T-helper 1 cell treated with Interleukin-12 subunit alpha and Interleukin-12 subunit beta and Interleukin-4 antibody, amounts not matched to agents 30 μg/mL and 1 μg/mL, for 36 hours (primary cell): ENCODE measurements at regions not wholly inside any gene's neighbourhood (a gene's known extent, or its start where the extent isn't known, plus 50 kb on each side); places are given as distances from the start of the nearest gene placed in this dataset.

Experiments used
- H3K27ac Mint-ChIP-seq: one replicate; pipeline ENCODE4 v1.8.0; 2021; ENCODE audit warnings: mild to moderate bottlenecking, mixed read lengths
- H3K27me3 Mint-ChIP-seq: one replicate; pipeline ENCODE4 v1.8.0; 2021; ENCODE audit warnings: low read depth, mixed read lengths
- H3K36me3 Mint-ChIP-seq: one replicate; pipeline ENCODE4 v1.8.0; 2021; ENCODE audit warnings: low read depth, mixed read lengths
- H3K4me1 Mint-ChIP-seq: one replicate; pipeline ENCODE4 v1.8.0; 2021; ENCODE audit warnings: low read depth, mixed read lengths
- H3K4me3 Mint-ChIP-seq: one replicate; pipeline ENCODE4 v1.8.0; 2021; ENCODE audit warnings: mild to moderate bottlenecking, moderate library complexity, mixed read lengths
- H3K9me3 Mint-ChIP-seq: one replicate; pipeline ENCODE4 v1.8.0; 2021; ENCODE audit warnings: mixed read lengths

- no peaks in the 10 kb centered on the region for H3K27me3 Mint-ChIP-seq
- H3K27ac Mint-ChIP-seq: no peak overlapping the region
- no peaks in the 10 kb centered on the region for H3K4me1 Mint-ChIP-seq
- no peak overlapping the region for H3K4me3 Mint-ChIP-seq
- no peaks in the 10 kb centered on the region for H3K9me3 Mint-ChIP-seq
- H3K36me3 Mint-ChIP-seq: no peaks in the 10 kb centered on the region
These were observed 349.8 kb upstream of the B3GAT1 start for GRCh38 chr11:134761926-134762247.

- Mint-ChIP-seq H3K27ac (no peak overlapping the region), H3K9me3 (no peaks in the 10 kb centered on the region), H3K4me3 (no peak overlapping the region), H3K4me1 (no peaks in the 10 kb centered on the region), H3K36me3 (no peaks in the 10 kb centered on the region), H3K27me3 (no peaks in the 10 kb centered on the region)
These were observed 349.3 kb upstream of the B3GAT1 start for GRCh38 chr11:134761386-134761785.

GRCh38 chr11:134760957-134761356, 348.9 kb upstream of the B3GAT1 start:
- no peak overlapping the region for H3K27ac Mint-ChIP-seq
- no peaks in the 10 kb centered on the region for H3K27me3 Mint-ChIP-seq

GRCh38 chr11:134760299-134760698, 348.3 kb upstream of the B3GAT1 start:
- Mint-ChIP-seq H3K9me3 (no peaks in the 10 kb centered on the region), H3K4me3 (no peak overlapping the region), H3K36me3 (no peaks in the 10 kb centered on the region)

More at GRCh38 chr11:134760957-134761356, 348.9 kb upstream of the B3GAT1 start:
- H3K9me3 Mint-ChIP-seq: no peaks in the 10 kb centered on the region
- H3K4me1 Mint-ChIP-seq: no peaks in the 10 kb centered on the region
- H3K4me3 Mint-ChIP-seq: no peak overlapping the region
- H3K36me3 Mint-ChIP-seq: no peaks in the 10 kb centered on the region

GRCh38 chr11:134759855-134760254, 347.8 kb upstream of the B3GAT1 start:
- Mint-ChIP-seq H3K27ac (no peak overlapping the region), H3K4me1 (no peaks in the 10 kb centered on the region), H3K4me3 (no peak overlapping the region), H3K9me3 (no peaks in the 10 kb centered on the region), H3K27me3 (no peaks in the 10 kb centered on the region), H3K36me3 (no peaks in the 10 kb centered on the region)

More at GRCh38 chr11:134760299-134760698, 348.3 kb upstream of the B3GAT1 start:
- no peaks in the 10 kb centered on the region for H3K27me3 Mint-ChIP-seq
- no peaks in the 10 kb centered on the region for H3K4me1 Mint-ChIP-seq
- H3K27ac Mint-ChIP-seq: no peak overlapping the region

- Mint-ChIP-seq H3K4me3 (no peak overlapping the region), H3K4me1 (no peaks in the 10 kb centered on the region), H3K9me3 (no peaks in the 10 kb centered on the region), H3K27ac (no peak overlapping the region), H3K36me3 (no peaks in the 10 kb centered on the region), H3K27me3 (no peaks in the 10 kb centered on the region)
These were observed 347.2 kb upstream of the B3GAT1 start for GRCh38 chr11:134759274-134759673.

- Mint-ChIP-seq H3K36me3 (no peaks in the 10 kb centered on the region), H3K4me3 (no peak overlapping the region), H3K4me1 (no peaks in the 10 kb centered on the region)
These were observed 346.4 kb upstream of the B3GAT1 start for GRCh38 chr11:134758342-134758931.

GRCh38 chr11:134757633-134758032, 345.6 kb upstream of the B3GAT1 start:
- no peaks in the 10 kb centered on the region for H3K4me1 Mint-ChIP-seq
- H3K27ac Mint-ChIP-seq: no peak overlapping the region
- no peaks in the 10 kb centered on the region for H3K36me3 Mint-ChIP-seq
- no peaks in the 10 kb centered on the region for H3K27me3 Mint-ChIP-seq
- H3K9me3 Mint-ChIP-seq: no peaks in the 10 kb centered on the region
- no peak overlapping the region for H3K4me3 Mint-ChIP-seq

More at GRCh38 chr11:134758342-134758931, 346.4 kb upstream of the B3GAT1 start:
- no peak overlapping the region for H3K27ac Mint-ChIP-seq
- no peaks in the 10 kb centered on the region for H3K27me3 Mint-ChIP-seq
- no peaks in the 10 kb centered on the region for H3K9me3 Mint-ChIP-seq

GRCh38 chr11:134756811-134757540, 344.9 kb upstream of the B3GAT1 start:
- H3K4me1 Mint-ChIP-seq: no peaks in the 10 kb centered on the region
- no peaks in the 10 kb centered on the region for H3K27me3 Mint-ChIP-seq
- no peaks in the 10 kb centered on the region for H3K9me3 Mint-ChIP-seq
- H3K4me3 Mint-ChIP-seq: no peak overlapping the region
- no peak overlapping the region for H3K27ac Mint-ChIP-seq
- no peaks in the 10 kb centered on the region for H3K36me3 Mint-ChIP-seq

GRCh38 chr11:134755535-134755934, 343.5 kb upstream of the B3GAT1 start:
- Mint-ChIP-seq H3K36me3 (no peaks in the 10 kb centered on the region), H3K4me1 (no peaks in the 10 kb centered on the region), H3K27me3 (no peaks in the 10 kb centered on the region), H3K9me3 (no peaks in the 10 kb centered on the region), H3K27ac (no peak overlapping the region), H3K4me3 (no peak overlapping the region)

GRCh38 chr11:134754521-134755198, 342.6 kb upstream of the B3GAT1 start:
- no peaks in the 10 kb centered on the region for H3K36me3 Mint-ChIP-seq
- no peaks in the 10 kb centered on the region for H3K4me1 Mint-ChIP-seq
- H3K9me3 Mint-ChIP-seq: no peaks in the 10 kb centered on the region
- no peaks in the 10 kb centered on the region for H3K27me3 Mint-ChIP-seq
- no peak overlapping the region for H3K4me3 Mint-ChIP-seq
- no peak overlapping the region for H3K27ac Mint-ChIP-seq

- Mint-ChIP-seq H3K36me3 (no peaks in the 10 kb centered on the region), H3K4me3 (no peak overlapping the region), H3K9me3 (no peaks in the 10 kb centered on the region), H3K4me1 (no peaks in the 10 kb centered on the region), H3K27ac (no peak overlapping the region), H3K27me3 (no peaks in the 10 kb centered on the region)
These were observed 341.9 kb upstream of the B3GAT1 start for GRCh38 chr11:134753771-134754520.

GRCh38 chr11:134752964-134753770, 341.1 kb upstream of the B3GAT1 start:
- Mint-ChIP-seq H3K4me1 (no peaks in the 10 kb centered on the region), H3K27me3 (no peaks in the 10 kb centered on the region), H3K4me3 (no peak overlapping the region), H3K9me3 (no peaks in the 10 kb centered on the region), H3K36me3 (no peaks in the 10 kb centered on the region), H3K27ac (no peak overlapping the region)

GRCh38 chr11:134752526-134752925, 340.5 kb upstream of the B3GAT1 start:
- Mint-ChIP-seq H3K9me3 (no peaks in the 10 kb centered on the region), H3K27ac (no peak overlapping the region), H3K36me3 (no peaks in the 10 kb centered on the region), H3K4me3 (no peak overlapping the region), H3K27me3 (no peaks in the 10 kb centered on the region), H3K4me1 (no peaks in the 10 kb centered on the region)
